Caco-2 (cell line): ENCODE measurements at regions not wholly inside any gene's neighbourhood (a gene's known extent, or its start where the extent isn't known, plus 50 kb on each side); places are given as distances from the start of the nearest gene placed in this dataset.

Experiments used
- BruUV-seq: library from RNA; stranded (reverse); fragments of 400-500 nt; replicated peaks from 2 replicates; lab custom pipeline; 2021; lab: Mats Ljungman, UMichigan
- CTCF ChIA-PET: fragments of 300-600 bp; sonication (Branson Sonifier 250); formaldehyde crosslinking; loops from one replicate; lab custom pipeline; 2022; ENCODE audit warnings: antibody characterized with exemption; lab: Charles Lee
- POLR2A ChIA-PET: fragments of 300-600 bp; sonication (Branson Sonifier 250); formaldehyde crosslinking; loops from one replicate; lab custom pipeline; 2022; ENCODE audit warnings: antibody characterized with exemption; lab: Charles Lee
- DNase-seq, 2 experiments: peaks; one replicate each; pipeline versions ENCODE4 v3.0.0 to v3.0.0-alpha.2; 2020 to 2022
- H3K27me3 ChIP-seq: replicated peaks from 2 replicates; pipeline ENCODE4 v1.6.0; 2011; ENCODE audit warnings: low read length; ENCODE audit not compliant: control insufficient read depth, insufficient read depth
- H3K36me3 ChIP-seq: 2 replicates; pipeline ENCODE4 v1.5.1; 2011; ENCODE audit warnings: low read length; ENCODE audit not compliant: control insufficient read depth, insufficient read depth
- H3K4me1 ChIP-seq: fragments of 250-450 bp; sonication (Bioruptor Pico); 2 replicates; pipeline ENCODE4 v1.5.1; 2020; ENCODE audit warnings: mild to moderate bottlenecking
- H3K4me3 ChIP-seq: 2 replicates; pipeline ENCODE4 v1.5.1; 2011; ENCODE audit warnings: low read depth, mild to moderate bottlenecking, control low read depth, low read length
- H3K9me3 ChIP-seq: fragments of 250-450 bp; sonication (Bioruptor Pico); 2 replicates; pipeline ENCODE4 v1.5.1; 2020; ENCODE audit warnings: mild to moderate bottlenecking, moderate library complexity
- H3K27ac Mint-ChIP-seq: one replicate; pipeline ENCODE4 v1.8.0; 2022; ENCODE audit warnings: mixed read lengths; ENCODE audit not compliant: unreplicated experiment
- H3K27me3 Mint-ChIP-seq: one replicate; pipeline ENCODE4 v1.8.0; 2022; ENCODE audit warnings: mixed read lengths; ENCODE audit not compliant: insufficient read depth, unreplicated experiment
- H3K36me3 Mint-ChIP-seq: one replicate; pipeline ENCODE4 v1.8.0; 2022; ENCODE audit warnings: mild to moderate bottlenecking, mixed read lengths; ENCODE audit not compliant: insufficient read depth, unreplicated experiment
- H3K4me1 Mint-ChIP-seq: one replicate; pipeline ENCODE4 v1.8.0; 2022; ENCODE audit warnings: low read depth, mixed read lengths; ENCODE audit not compliant: unreplicated experiment
- H3K4me3 Mint-ChIP-seq: one replicate; pipeline ENCODE4 v1.8.0; 2022; ENCODE audit warnings: mild to moderate bottlenecking, moderate library complexity, mixed read lengths; ENCODE audit not compliant: unreplicated experiment
- H3K9me3 Mint-ChIP-seq: one replicate; pipeline ENCODE4 v1.8.0; 2022; ENCODE audit warnings: mixed read lengths; ENCODE audit not compliant: unreplicated experiment
- intact Hi-C: fragments of 100-400 bp; cut with micrococcal nuclease; formaldehyde crosslinking; loops from one replicate; pipeline ENCODE4 v1.10.0; 2022; ENCODE audit not compliant: unreplicated experiment
- TF ChIP-seq, protein P1 (sequence below), 2 experiments: fragments of 200-600 bp in 1 of 2; IDR thresholded peaks; 1 replicate in 1 of 2; 2 replicates in 1 of 2; pipeline versions ENCODE4 v1.5.1 to v1.8.0; 2011 to 2022; ENCODE audit warnings: antibody characterized with exemption in 1 of 2, control low read depth in 1 of 2, inconsistent platforms in 1 of 2, low read depth in 1 of 2, low read length in 1 of 2, mild to moderate bottlenecking in 1 of 2, moderate library complexity in 1 of 2; ENCODE audit not compliant: insufficient read depth in 1 of 2, severe bottlenecking in 1 of 2, unreplicated experiment in 1 of 2

- CTCF ChIA-PET, result no interaction called here
- Mint-ChIP-seq H3K36me3 (no peaks in the 10 kb centered on the region), H3K9me3 (no peaks in the 10 kb centered on the region), H3K27ac (no peak overlapping the region), H3K27me3 (no peaks in the 10 kb centered on the region), H3K4me1 (no peaks in the 10 kb centered on the region), H3K4me3 (no peak overlapping the region)
- no TSS peak for BruUV-seq
- Histone ChIP-seq H3K9me3 (no peaks in the 10 kb centered on the region), H3K27me3 (no peaks in the 10 kb centered on the region), H3K4me1 (no peaks in the 10 kb centered on the region), H3K36me3 (no peaks in the 10 kb centered on the region), H3K4me3 (no peak overlapping the region)
- intact Hi-C loops, result no loop called here
- POLR2A ChIA-PET, result no interaction called here
- TF ChIP-seq, protein P1, sequence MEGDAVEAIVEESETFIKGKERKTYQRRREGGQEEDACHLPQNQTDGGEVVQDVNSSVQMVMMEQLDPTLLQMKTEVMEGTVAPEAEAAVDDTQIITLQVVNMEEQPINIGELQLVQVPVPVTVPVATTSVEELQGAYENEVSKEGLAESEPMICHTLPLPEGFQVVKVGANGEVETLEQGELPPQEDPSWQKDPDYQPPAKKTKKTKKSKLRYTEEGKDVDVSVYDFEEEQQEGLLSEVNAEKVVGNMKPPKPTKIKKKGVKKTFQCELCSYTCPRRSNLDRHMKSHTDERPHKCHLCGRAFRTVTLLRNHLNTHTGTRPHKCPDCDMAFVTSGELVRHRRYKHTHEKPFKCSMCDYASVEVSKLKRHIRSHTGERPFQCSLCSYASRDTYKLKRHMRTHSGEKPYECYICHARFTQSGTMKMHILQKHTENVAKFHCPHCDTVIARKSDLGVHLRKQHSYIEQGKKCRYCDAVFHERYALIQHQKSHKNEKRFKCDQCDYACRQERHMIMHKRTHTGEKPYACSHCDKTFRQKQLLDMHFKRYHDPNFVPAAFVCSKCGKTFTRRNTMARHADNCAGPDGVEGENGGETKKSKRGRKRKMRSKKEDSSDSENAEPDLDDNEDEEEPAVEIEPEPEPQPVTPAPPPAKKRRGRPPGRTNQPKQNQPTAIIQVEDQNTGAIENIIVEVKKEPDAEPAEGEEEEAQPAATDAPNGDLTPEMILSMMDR (IDR thresholded peaks at IDR 0.05; ENCODE audit: insufficient read depth in 1 of 2, low read depth in 1 of 2, low read length in 1 of 2, severe bottlenecking in 1 of 2, unreplicated experiment in 1 of 2), result no peak
- DNase-seq, result no peak
Observed at GRCh38 chr9:13717322-13718054, 438.0 kb upstream of the MPDZ start.

GRCh38 chr9:13716601-13717321 lies 437.3 kb upstream of the MPDZ start:
- no peak overlapping the region for H3K27ac Mint-ChIP-seq
- intact Hi-C loops, result no loop called here
- no peak overlapping the region for H3K4me3 Mint-ChIP-seq
- ChIA-PET CTCF (no interaction called here), POLR2A (no interaction called here)
- Histone ChIP-seq H3K36me3 (no peaks in the 10 kb centered on the region), H3K27me3 (no peaks in the 10 kb centered on the region), H3K9me3 (no peaks in the 10 kb centered on the region), H3K4me3 (no peak overlapping the region), H3K4me1 (no peaks in the 10 kb centered on the region)
- BruUV-seq, result no TSS peak
- H3K9me3 Mint-ChIP-seq, result no peaks in the 10 kb centered on the region
- no peaks in the 10 kb centered on the region for H3K4me1 Mint-ChIP-seq
- no peak for DNase-seq
- no peaks in the 10 kb centered on the region for H3K27me3 Mint-ChIP-seq
- no peaks in the 10 kb centered on the region for H3K36me3 Mint-ChIP-seq
- TF ChIP-seq, protein P1 (IDR thresholded peaks at IDR 0.05; ENCODE audit: insufficient read depth in 1 of 2, low read depth in 1 of 2, low read length in 1 of 2, severe bottlenecking in 1 of 2, unreplicated experiment in 1 of 2), result no peak

DNA sequence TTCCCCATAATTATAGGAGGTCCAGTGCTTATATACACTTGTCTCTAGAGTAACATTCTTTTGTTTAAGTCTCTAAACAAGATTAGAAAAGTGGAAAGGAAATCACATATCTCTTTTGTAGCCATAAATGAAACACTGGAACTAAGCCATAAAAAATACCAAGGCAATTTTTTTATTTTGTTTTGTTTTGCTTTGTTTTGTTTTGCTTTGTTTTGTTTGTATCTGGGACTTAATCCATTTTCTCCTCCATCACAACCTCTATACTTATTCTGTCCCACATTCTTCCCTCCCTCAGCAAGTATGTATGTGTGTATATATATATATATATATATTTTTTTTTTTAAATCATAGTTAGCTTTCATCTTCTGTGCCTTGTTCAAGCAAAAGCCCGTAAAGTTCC lies 436.6 kb upstream of the MPDZ start:
- Mint-ChIP-seq H3K27me3 (no peaks in the 10 kb centered on the region), H3K4me3 (no peak overlapping the region), H3K27ac (no peak overlapping the region), H3K36me3 (no peaks in the 10 kb centered on the region), H3K9me3 (no peaks in the 10 kb centered on the region), H3K4me1 (no peaks in the 10 kb centered on the region)
- ChIA-PET CTCF (no interaction called here), POLR2A (no interaction called here)
- intact Hi-C loops, result no loop called here
- Histone ChIP-seq H3K9me3 (no peaks in the 10 kb centered on the region), H3K27me3 (no peaks in the 10 kb centered on the region), H3K36me3 (no peaks in the 10 kb centered on the region), H3K4me1 (no peaks in the 10 kb centered on the region), H3K4me3 (no peak overlapping the region)
- TF ChIP-seq, protein P1 (IDR thresholded peaks at IDR 0.05; ENCODE audit: insufficient read depth in 1 of 2, low read depth in 1 of 2, low read length in 1 of 2, severe bottlenecking in 1 of 2, unreplicated experiment in 1 of 2), result no peak
- BruUV-seq, result no TSS peak
- no peak for DNase-seq
